NCI-H1105 (cell line): ENCODE measurements at regions not wholly inside any gene's neighbourhood (a gene's known extent, or its start where the extent isn't known, plus 50 kb on each side); places are given as distances from the start of the nearest gene placed in this dataset.

Experiments used
- DNase-seq: peaks from one replicate; lab custom pipeline; 2025; lab: John Stamatoyannopoulos, UW

DNA sequence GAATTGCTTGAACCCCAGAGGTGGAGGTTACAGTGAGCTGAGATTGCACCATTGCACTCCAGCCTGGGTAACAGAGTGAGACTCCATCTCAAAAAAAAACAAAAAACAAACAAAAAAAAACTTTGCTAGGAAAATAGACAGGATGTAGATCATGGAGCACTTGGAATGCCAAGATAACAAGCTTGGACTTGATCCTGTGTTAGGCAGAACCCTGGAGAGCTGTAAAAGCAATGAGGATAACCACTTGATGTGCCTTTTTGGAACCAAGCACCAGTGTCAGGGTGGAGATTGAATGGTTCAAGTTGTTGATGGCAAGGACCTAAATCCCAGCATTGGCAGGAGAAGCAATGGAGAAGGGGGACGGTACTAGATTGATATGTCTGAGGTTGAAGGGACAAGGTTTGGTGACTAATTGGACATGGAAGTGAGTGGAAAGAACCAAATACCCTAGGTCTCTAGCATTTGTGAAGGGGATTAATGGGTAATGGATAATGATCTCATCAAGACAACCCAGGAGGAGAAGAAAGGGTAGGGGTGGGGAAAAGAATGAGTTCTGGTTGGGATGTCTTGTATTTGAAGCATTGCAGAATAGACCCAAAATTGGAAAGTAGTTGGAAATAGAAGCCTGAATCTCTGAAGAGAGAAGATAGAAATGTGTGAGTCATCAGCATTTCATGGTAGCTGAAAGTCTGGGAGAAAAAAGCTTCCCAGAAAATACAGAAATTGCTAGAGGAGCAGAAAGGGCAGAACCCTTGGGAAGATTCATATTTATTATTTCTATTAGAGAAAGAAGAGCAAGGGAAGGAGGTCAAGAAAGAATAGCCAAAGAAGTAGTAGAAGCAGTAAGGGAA is 176.7 kb downstream of the NUAK1 start:
- DNase-seq, result no peak

GRCh38 chr12:105967038-105967776 is 171.5 kb downstream of the NUAK1 start:
- DNase-seq, result no peak

GRCh38 chr12:105968025-105968424 is 170.7 kb downstream of the NUAK1 start:
- DNase-seq, result no peak

GRCh38 chr12:105970885-105971284 is 167.9 kb downstream of the NUAK1 start:
- no peak for DNase-seq

DNA sequence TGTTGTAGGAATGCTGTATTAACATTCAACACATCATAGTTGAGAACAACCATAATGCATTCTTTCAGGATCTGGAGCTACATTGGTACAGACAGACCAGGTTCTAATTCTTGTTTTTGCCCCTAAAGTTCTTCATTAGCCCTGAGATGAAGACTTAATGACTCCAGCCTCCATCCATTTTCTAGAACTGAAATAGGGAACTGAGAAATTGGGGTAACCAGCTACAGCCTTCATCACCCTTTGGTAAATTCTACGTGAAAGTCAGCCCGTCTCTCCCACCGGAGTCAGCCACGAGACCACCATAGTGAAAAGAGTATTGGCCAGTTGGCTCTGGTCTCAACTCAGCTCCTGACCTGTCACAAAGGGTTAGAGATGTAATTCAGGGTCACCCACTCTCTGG is 164.0 kb downstream of the NUAK1 start:
- DNase-seq, result no peak

- no peak for DNase-seq
Measured at GRCh38 chr12:105975351-105975750, 163.4 kb downstream of the NUAK1 start.

DNA sequence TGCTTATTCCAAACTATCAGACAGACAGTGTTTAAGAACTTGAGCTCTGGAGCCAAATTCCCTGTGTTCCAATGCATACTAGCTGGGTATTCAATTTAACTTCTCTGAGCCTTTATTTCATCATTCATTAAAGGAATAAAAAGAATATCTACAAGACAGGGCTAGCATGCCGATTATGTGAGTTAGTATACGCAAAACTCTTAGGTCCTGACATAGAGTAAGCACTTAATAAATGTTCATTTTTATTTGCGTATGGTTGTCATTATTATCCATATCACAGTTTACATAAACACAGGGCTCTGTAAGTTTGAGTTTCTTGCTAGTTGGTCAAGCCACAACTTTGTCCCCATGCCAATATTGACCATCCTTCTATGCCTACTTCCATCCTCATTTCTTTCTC is 161.5 kb downstream of the NUAK1 start:
- no peak for DNase-seq

GRCh38 chr12:105977652-105978051 is 161.1 kb downstream of the NUAK1 start:
- DNase-seq, result no peak

DNA sequence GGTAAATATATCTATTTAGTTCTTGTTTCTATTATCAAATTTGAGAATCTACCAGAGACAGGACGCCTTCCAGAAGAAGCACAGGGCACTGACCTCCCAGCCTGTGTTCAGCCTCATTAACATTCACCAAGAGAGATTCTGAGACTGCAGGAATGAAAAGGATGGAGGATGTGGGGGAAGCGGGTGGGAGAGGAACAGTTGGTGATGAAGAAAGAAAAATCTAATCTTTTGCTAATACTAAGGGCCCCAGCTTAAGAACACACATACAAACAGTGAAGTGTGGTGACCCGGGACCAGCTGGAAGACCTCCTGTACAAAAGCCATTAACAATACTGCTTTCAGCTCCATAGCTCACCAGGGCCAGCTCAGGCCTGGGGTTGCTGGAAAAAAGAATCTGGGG is 160.5 kb downstream of the NUAK1 start:
- DNase-seq, result no peak

GRCh38 chr12:105978686-105979085 is 160.1 kb downstream of the NUAK1 start:
- no peak for DNase-seq

- peak; percentile 67 for DNase-seq
Measured at GRCh38 chr12:105980085-105980484, 158.7 kb downstream of the NUAK1 start.

- DNase-seq, result no peak
Measured at GRCh38 chr12:105980533-105980932, 158.2 kb downstream of the NUAK1 start.

- peak; percentile 1 for DNase-seq
Measured at GRCh38 chr12:105982022-105982421, 156.7 kb downstream of the NUAK1 start.

- DNase-seq, result no peak
Measured at GRCh38 chr12:105983622-105984320, 155.0 kb downstream of the NUAK1 start.

DNA sequence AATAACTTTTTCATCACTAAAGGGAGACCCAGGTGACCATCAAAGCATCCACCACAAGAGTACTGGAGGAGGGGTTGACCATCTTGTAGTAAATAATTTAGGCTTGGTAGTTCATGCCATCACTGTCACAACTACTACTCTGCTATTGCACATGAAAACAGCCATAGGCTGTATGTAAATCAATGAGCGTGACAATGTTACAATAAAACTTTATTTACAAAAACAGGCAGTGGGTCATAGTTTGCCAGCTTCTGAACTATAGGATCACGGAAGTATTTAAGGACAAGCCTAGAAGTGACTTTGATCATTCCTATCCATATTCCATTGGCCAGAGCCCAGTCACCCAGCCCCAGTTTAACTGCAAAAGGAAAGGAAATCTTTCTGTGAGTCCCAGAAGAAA is 153.4 kb downstream of the NUAK1 start:
- no peak for DNase-seq

DNA sequence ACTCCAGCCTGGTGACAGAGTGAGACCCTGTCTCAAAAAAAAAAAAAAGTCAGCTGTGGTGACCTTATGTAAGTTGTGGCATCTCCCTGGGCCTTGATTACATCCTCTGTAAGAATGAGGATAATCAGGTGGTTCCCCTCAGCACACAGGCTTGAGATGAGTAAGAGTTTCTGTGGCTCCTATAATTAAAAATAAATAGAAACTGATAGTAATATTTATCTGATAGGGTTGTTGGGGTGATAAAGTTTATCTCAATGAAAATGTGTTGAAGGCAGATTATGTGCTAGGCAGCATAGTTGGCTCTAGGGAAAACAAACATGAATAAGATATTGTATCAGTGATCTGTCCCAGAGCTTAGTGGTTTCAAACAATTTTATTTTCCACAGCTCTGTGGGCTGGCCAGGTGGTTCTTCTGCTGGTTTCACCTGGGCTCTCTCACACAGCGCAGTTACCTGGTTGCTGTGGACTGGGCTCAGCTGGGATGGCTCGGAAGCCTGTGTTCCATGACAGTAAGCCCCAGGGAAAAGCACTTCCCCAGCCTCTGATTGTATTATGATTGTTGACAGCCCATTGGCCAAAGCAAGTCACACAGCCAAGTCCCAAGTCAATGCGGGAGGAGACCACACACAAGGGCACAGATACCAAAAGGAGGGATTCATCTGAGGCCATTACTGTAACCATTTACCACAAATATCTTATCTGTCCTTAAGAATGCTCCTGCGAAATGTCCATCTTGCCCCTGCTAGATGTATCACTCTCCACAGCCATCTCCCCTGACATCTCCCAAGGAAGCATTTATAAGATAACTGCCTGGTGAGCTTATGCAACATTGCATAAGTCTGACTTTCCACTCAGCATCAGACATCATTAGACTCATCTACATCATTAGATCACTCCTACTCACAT is 151.7 kb downstream of the NUAK1 start:
- DNase-seq, result no peak

GRCh38 chr12:105987685-105988035 is 151.1 kb downstream of the NUAK1 start:
- DNase-seq, result no peak

DNA sequence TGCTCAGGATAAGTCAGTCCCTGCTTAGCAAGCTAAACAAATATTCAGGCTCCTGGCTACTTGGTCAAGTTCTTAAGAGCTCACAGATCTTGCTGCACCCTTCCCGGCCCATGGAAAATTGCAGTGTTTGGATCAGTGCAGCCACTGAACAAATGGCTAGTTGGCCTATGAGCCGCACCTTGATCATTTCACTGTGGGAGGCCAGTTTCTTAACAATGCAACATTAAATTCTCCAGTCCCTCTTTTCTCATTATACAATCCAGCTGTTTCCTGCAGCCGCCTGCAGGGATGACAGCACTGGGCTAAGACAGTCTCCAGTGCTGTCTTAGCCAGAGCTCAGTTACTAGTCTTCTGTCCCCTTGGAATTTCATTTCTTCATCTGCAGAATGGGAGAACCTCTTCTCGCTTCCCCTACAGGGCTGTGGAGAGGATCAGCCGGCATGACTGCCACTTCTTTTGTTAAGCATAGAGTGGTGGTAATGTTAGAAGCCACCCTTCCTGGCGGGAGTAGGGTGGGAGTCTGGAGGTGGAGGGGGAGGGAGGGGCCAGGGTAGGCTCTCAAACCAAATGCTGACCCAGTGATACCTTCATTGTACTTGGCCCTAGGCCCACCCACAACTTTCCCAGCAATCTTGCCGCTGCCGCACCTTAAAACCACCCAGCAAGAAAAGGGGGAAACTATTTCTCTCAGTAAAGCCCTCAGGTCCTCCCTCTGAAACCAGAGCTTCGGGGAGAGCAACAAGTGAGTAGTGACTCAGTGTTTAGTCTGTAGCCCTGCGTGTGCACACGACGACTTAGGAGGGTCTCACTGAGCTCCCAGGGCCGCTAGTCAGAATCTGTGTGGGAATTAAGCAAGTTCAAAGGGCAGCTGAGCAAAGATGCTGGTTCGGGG is 145.7 kb downstream of the NUAK1 start:
- no peak for DNase-seq

- no peak for DNase-seq
Measured at GRCh38 chr12:105993766-105994555, 144.8 kb downstream of the NUAK1 start.

DNA sequence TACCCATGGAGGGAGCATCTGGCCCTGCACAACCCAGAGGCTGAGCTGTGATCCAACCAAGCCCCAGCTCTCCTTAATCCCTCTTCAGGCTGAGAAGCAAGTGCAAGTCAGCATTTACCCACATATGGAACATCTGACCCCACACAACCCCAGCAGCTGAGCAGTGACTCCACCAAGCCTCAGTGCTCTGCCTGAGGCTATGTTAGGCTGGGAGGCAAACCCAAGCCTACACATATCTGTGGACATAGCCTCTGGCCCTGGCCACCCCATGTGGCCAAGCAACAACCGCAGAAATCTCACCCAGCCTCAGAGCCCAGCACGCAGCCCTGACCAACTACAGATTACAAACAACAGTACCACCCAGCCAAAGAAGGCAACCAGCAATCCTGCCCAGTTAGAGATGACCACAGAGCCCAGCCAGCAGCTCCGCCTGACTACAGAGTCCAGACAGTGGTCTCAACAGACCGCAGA is 142.8 kb downstream of the NUAK1 start:
- no peak for DNase-seq
